ENCODE measurements at regions not wholly inside any gene's neighbourhood (a gene's known extent, or its start where the extent isn't known, plus 50 kb on each side); places are given as distances from the start of the nearest gene placed in this dataset.

- no peak overlapping the region for H3K27ac ChIP-seq
- TF ChIP-seq, protein P1, sequence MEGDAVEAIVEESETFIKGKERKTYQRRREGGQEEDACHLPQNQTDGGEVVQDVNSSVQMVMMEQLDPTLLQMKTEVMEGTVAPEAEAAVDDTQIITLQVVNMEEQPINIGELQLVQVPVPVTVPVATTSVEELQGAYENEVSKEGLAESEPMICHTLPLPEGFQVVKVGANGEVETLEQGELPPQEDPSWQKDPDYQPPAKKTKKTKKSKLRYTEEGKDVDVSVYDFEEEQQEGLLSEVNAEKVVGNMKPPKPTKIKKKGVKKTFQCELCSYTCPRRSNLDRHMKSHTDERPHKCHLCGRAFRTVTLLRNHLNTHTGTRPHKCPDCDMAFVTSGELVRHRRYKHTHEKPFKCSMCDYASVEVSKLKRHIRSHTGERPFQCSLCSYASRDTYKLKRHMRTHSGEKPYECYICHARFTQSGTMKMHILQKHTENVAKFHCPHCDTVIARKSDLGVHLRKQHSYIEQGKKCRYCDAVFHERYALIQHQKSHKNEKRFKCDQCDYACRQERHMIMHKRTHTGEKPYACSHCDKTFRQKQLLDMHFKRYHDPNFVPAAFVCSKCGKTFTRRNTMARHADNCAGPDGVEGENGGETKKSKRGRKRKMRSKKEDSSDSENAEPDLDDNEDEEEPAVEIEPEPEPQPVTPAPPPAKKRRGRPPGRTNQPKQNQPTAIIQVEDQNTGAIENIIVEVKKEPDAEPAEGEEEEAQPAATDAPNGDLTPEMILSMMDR (IDR thresholded peaks at IDR 0.05) = no peak
- no peak for TF ChIP-seq ZFX (IDR thresholded peaks at IDR 0.05; ENCODE audit: borderline replicate concordance)
These were observed 491.5 kb upstream of the MPDZ start for GRCh38 chr9:13770956-13771355.

- TF ChIP-seq, protein P1 (IDR thresholded peaks at IDR 0.05) = no peak
- no peak for TF ChIP-seq ZFX (IDR thresholded peaks at IDR 0.05; ENCODE audit: borderline replicate concordance)
- no peak overlapping the region for H3K27ac ChIP-seq
These were observed 490.1 kb upstream of the MPDZ start for GRCh38 chr9:13769641-13770040.

- H3K27ac ChIP-seq = no peak overlapping the region
- TF ChIP-seq ZFX (IDR thresholded peaks at IDR 0.05; ENCODE audit: borderline replicate concordance) = no peak
- TF ChIP-seq, protein P1 (IDR thresholded peaks at IDR 0.05) = no peak
These were observed 489.5 kb upstream of the MPDZ start for GRCh38 chr9:13769006-13769405.

DNA sequence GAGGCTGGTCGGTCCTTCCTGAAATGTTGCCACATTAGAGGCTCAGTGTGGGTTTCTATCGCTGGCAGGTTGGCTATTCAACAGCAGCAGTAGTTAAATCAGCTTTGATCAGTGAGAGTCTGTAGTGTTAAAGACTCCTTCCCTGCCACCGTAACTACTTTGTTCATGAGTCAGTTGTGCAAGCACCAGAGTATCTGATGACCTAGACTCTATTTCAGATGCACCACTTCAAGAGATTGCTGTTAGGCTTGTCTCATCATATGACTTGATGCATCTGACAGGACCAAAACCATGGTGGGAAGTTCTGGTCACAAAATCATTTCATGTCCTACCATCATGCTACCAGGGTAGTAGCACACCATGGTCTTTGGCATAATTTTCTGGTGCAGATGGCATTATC is 482.7 kb upstream of the MPDZ start:
- TF ChIP-seq, protein P1 (IDR thresholded peaks at IDR 0.05) = no peak
- TF ChIP-seq ZFX (IDR thresholded peaks at IDR 0.05; ENCODE audit: borderline replicate concordance) = no peak
- H3K27ac ChIP-seq = no peak overlapping the region

DNA sequence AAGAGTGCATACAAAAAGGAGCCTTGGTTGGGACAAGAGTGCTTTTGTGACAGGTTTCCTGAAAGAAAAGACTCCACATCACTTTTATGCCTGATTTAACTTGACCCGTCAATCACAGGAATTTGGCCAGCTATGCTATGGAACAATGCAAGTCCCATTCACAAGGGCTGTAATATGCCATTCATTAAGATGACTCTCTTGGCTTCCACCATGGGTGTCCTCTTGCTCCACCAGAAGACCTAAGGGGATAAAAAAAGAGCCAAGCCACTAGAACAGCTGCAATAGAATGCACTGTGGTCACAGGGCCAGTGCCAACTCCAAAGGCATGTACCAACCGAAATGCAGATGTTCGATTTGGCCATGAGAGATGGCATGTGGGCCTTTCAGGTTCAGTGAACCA is 480.1 kb upstream of the MPDZ start:
- no peak overlapping the region for H3K27ac ChIP-seq
- no peak for TF ChIP-seq ZFX (IDR thresholded peaks at IDR 0.05; ENCODE audit: borderline replicate concordance)
- TF ChIP-seq, protein P1 (IDR thresholded peaks at IDR 0.05) = no peak

GRCh38 chr9:13758936-13759335 is 479.4 kb upstream of the MPDZ start:
- no peak overlapping the region for H3K27ac ChIP-seq
- TF ChIP-seq, protein P1 (IDR thresholded peaks at IDR 0.05) = no peak
- TF ChIP-seq ZFX (IDR thresholded peaks at IDR 0.05; ENCODE audit: borderline replicate concordance) = no peak

- TF ChIP-seq, protein P1 (IDR thresholded peaks at IDR 0.05) = no peak
- no peak for TF ChIP-seq ZFX (IDR thresholded peaks at IDR 0.05; ENCODE audit: borderline replicate concordance)
- H3K27ac ChIP-seq = no peak overlapping the region
These were observed 477.5 kb upstream of the MPDZ start for GRCh38 chr9:13756943-13757342.
